HCT116 (cell line): ENCODE measurements at regions not wholly inside any gene's neighbourhood (a gene's known extent, or its start where the extent isn't known, plus 50 kb on each side); places are given as distances from the start of the nearest gene placed in this dataset.
A peak's percentile ranks its signal among the peaks of the same experiment; 100 is the strongest.

Source experiments
- ATAC-seq: fragments of 200-7000 bp; cut with Tn5 transposase; 2 replicates; pipeline ENCODE4 v1.9.1; 2020; ENCODE audit warnings: mild to moderate bottlenecking, moderate library complexity
- BruUV-seq: library from RNA; stranded (reverse); fragments of 400-500 nt; replicated peaks from 2 replicates; lab custom pipeline; 2021; lab: Mats Ljungman, UMichigan
- CTCF ChIA-PET: fragments of 300-600 bp; sonication (Branson Sonifier 250); formaldehyde crosslinking; loops from one replicate; lab custom pipeline; 2021; ENCODE audit warnings: antibody characterized with exemption; lab: Charles Lee
- POLR2A ChIA-PET: fragments of 300-600, 350-600 bp; sonication (Branson Sonifier 250); formaldehyde crosslinking; loops from one replicate; lab custom pipeline; 2021; ENCODE audit warnings: antibody characterized with exemption; lab: Charles Lee
- RAD21 ChIA-PET, 2 experiments: fragments of 300-600 bp; sonication (Branson Sonifier 250); formaldehyde crosslinking; loops; one replicate each; lab custom pipeline; 2023; ENCODE audit warnings: low total read pairs in 2 of 2; ENCODE audit not compliant: uncharacterized antibody in 2 of 2, unreplicated experiment in 2 of 2, low non-redundant PET in 1 of 2; lab: Charles Lee
- DNase-seq: peaks from one replicate; pipeline ENCODE4 v3.0.0-alpha.2; 2010; ENCODE audit warnings: low read depth, low spot score
- H2AFZ ChIP-seq: fragments of 200-600 bp; shearing (Covaris generic), sonication (generic); 2 replicates; pipeline ENCODE4 v1.6.1; 2017; ENCODE audit warnings: low read depth, mixed run types, mixed read lengths, antibody characterized with exemption, low read length; ENCODE audit not compliant: poor library complexity, severe bottlenecking
- H3K27ac ChIP-seq: 2 replicates; pipeline ENCODE4 v1.5.1; 2012; ENCODE audit warnings: low read depth, low read length
- H3K27me3 ChIP-seq: fragments of 200-600 bp; sonication (generic); 2 replicates; pipeline ENCODE4 v1.6.1; 2016; ENCODE audit warnings: mixed run types, low read length, mixed read lengths; ENCODE audit not compliant: insufficient read depth
- H3K36me3 ChIP-seq, 2 experiments: fragments of 200-500 bp in 1 of 2; fragments of 200-600 bp in 1 of 2; sonication (Bioruptor generic) in 1 of 2; sonication (generic) in 1 of 2; 2 replicates each; pipeline versions ENCODE4 v1.5.1 to v1.6.1; 2014 to 2016; ENCODE audit warnings: low read length in 2 of 2, inconsistent platforms in 1 of 2, mixed read lengths in 1 of 2, mixed run types in 1 of 2; ENCODE audit not compliant: insufficient read depth in 2 of 2, control insufficient read depth in 1 of 2
- H3K4me1 ChIP-seq, 2 experiments: fragments of 200-600 bp in 1 of 2; sonication (generic) in 1 of 2; 2 replicates each; pipeline versions ENCODE4 v1.5.1 to v1.6.1; 2012 to 2017; ENCODE audit warnings: low read length in 2 of 2, inconsistent platforms in 1 of 2, mild to moderate bottlenecking in 1 of 2, mixed read lengths in 1 of 2, mixed run types in 1 of 2, moderate library complexity in 1 of 2; ENCODE audit not compliant: insufficient read depth in 2 of 2, control insufficient read depth in 1 of 2
- H3K4me2 ChIP-seq: fragments of 200-600 bp; sonication (generic); 2 replicates; pipeline ENCODE4 v1.6.1; 2017; ENCODE audit warnings: mixed run types, low read length, mixed read lengths
- H3K4me3 ChIP-seq, 2 experiments: fragments of 200-600 bp in 1 of 2; sonication (generic) in 1 of 2; replicated peaks in 1 of 2; 2 replicates each; pipeline ENCODE4 v1.5.1; 2011 to 2016; ENCODE audit warnings: low read length in 2 of 2, control low read depth in 1 of 2, low read depth in 1 of 2, mild to moderate bottlenecking in 1 of 2, mixed read lengths in 1 of 2, mixed run types in 1 of 2
- H3K79me2 ChIP-seq: fragments of 200-600 bp; sonication (generic); 2 replicates; pipeline ENCODE4 v1.6.1; 2017; ENCODE audit warnings: mild to moderate bottlenecking, mixed run types, low read length, moderate library complexity, mixed read lengths; ENCODE audit not compliant: insufficient read depth
- H3K9ac ChIP-seq: fragments of 200-600 bp; sonication (generic); 2 replicates; pipeline ENCODE4 v1.6.1; 2016; ENCODE audit warnings: low read length, mixed read lengths
- H3K9me2 ChIP-seq: fragments of 200-600 bp; sonication (generic), shearing (Covaris generic); 2 replicates; pipeline ENCODE4 v1.6.1; 2017; ENCODE audit warnings: mixed run types, mild to moderate bottlenecking, moderate library complexity; ENCODE audit not compliant: insufficient read depth
- H3K9me3 ChIP-seq, 2 experiments: fragments of 200-500 bp in 1 of 2; fragments of 200-600 bp in 1 of 2; sonication (Bioruptor generic) in 1 of 2; sonication (generic) in 1 of 2; 2 replicates each; pipeline ENCODE4 v1.6.1; 2014 to 2017; ENCODE audit warnings: low read length in 2 of 2, mixed read lengths in 2 of 2, inconsistent platforms in 1 of 2, low read depth in 1 of 2, mild to moderate bottlenecking in 1 of 2, mixed run types in 1 of 2, moderate library complexity in 1 of 2; ENCODE audit not compliant: control insufficient read depth in 1 of 2, insufficient read depth in 1 of 2
- H4K20me1 ChIP-seq: fragments of 200-600 bp; sonication (generic), shearing (Covaris generic); 2 replicates; pipeline ENCODE4 v1.6.1; 2017; ENCODE audit warnings: mixed run types, mild to moderate bottlenecking, moderate library complexity; ENCODE audit not compliant: insufficient read depth
- ATF3 ChIP-seq: IDR thresholded peaks from 2 replicates; pipeline ENCODE4 v1.6.1; 2012
- MAX ChIP-seq: IDR thresholded peaks from 2 replicates; pipeline ENCODE4 v1.6.1; 2012
- POLR2A ChIP-seq: IDR thresholded peaks from 2 replicates; pipeline ENCODE4 v1.7.0; 2011; ENCODE audit warnings: borderline replicate concordance; ENCODE audit not compliant: insufficient read depth, insufficient read length; ENCODE audit errors: extremely low read depth
- intact Hi-C: fragments of 100-400 bp; cut with micrococcal nuclease; formaldehyde crosslinking; loops from 2 replicates; pipeline ENCODE4 v1.10.0; 2022

- ATAC-seq (no peak), DNase-seq (no peak)
- no peaks in the 10 kb centered on the region for H4K20me1 ChIP-seq
- H3K79me2 ChIP-seq, result no peaks in the 10 kb centered on the region
- intact Hi-C loops, result no loop called here
- ChIA-PET POLR2A (no interaction called here), RAD21 (no interaction called here), CTCF (no interaction called here)
- no peaks in the 10 kb centered on the region for H3K9me3 ChIP-seq
- no peaks in the 10 kb centered on the region for H3K9me2 ChIP-seq
- no peak overlapping the region for H3K9ac ChIP-seq
- H3K4me3 ChIP-seq, result no peak overlapping the region
- H2AFZ ChIP-seq, result no peak overlapping the region
- BruUV-seq, result no TSS peak
- H3K36me3 ChIP-seq, result no peaks in the 10 kb centered on the region
- TF ChIP-seq ATF3, result no peak
- TF ChIP-seq MAX, result no peak
- no peaks in the 10 kb centered on the region for H3K27me3 ChIP-seq
- no peak overlapping the region for H3K4me2 ChIP-seq
- H3K27ac ChIP-seq, result no peak overlapping the region
- peaks cover 0 to 4% of the 10 kb centered on the region in 2 experiments; a peak in 1 of 4 replicates for H3K4me1 ChIP-seq
Observed at GRCh38 chr4:153954654-153955053, 165.8 kb upstream of the SFRP2 start.

GRCh38 chr4:153950100-153950979 is 161.5 kb upstream of the SFRP2 start:
- TF ChIP-seq POLR2A, result no peak
- H3K27ac ChIP-seq, result no peak overlapping the region
- RAD21 ChIA-PET, result no interaction called here
- no peaks in the 10 kb centered on the region for H3K36me3 ChIP-seq
- no peaks in the 10 kb centered on the region for H3K79me2 ChIP-seq
- no peak overlapping the region for H3K4me2 ChIP-seq
- no peaks in the 10 kb centered on the region for H4K20me1 ChIP-seq
- no peaks in the 10 kb centered on the region for H3K9me2 ChIP-seq
- H3K4me3 ChIP-seq, result no peak overlapping the region
- no peak overlapping the region for H3K9ac ChIP-seq
- peaks cover 0 to 4% of the 10 kb centered on the region in 2 experiments; a peak in 1 of 4 replicates for H3K4me1 ChIP-seq
- no peaks in the 10 kb centered on the region for H3K27me3 ChIP-seq
- H2AFZ ChIP-seq, result no peak overlapping the region
- CTCF ChIA-PET, result no interaction called here
- peak; percentile 61; the same call in 1 of the 2 replicates for ATAC-seq
- H3K9me3 ChIP-seq, result no peaks in the 10 kb centered on the region
- no TSS peak for BruUV-seq
- intact Hi-C loops, result no loop called here
- DNase-seq, result no peak
- POLR2A ChIA-PET, result interaction anchor here (0.6 kb wide), 1 partner anchor 254 kb away, joined by 3 read pairs; no protein-coding TSS in a partner anchor
